GM23338 (cell line): ENCODE measurements at regions not wholly inside any gene's neighbourhood (a gene's known extent, or its start where the extent isn't known, plus 50 kb on each side); places are given as distances from the start of the nearest gene placed in this dataset.

ENCODE experiments used
- TF ChIP-seq, protein P1 (sequence below): IDR thresholded peaks from one replicate; pipeline ENCODE4 v1.6.1; 2018; ENCODE audit warnings: antibody characterized with exemption; ENCODE audit not compliant: unreplicated experiment
- TF ChIP-seq, protein P2 (sequence below), 2 experiments: fragments of 200-600 bp in 1 of 2; sonication (generic) in 1 of 2; conservative IDR thresholded peaks; 2 replicates each; pipeline versions ENCODE4 v1.5.1 to v1.6.1; 2016 to 2017; ENCODE audit warnings: antibody characterized with exemption in 2 of 2, low read depth in 2 of 2, mild to moderate bottlenecking in 2 of 2, moderate library complexity in 1 of 2

DNA sequence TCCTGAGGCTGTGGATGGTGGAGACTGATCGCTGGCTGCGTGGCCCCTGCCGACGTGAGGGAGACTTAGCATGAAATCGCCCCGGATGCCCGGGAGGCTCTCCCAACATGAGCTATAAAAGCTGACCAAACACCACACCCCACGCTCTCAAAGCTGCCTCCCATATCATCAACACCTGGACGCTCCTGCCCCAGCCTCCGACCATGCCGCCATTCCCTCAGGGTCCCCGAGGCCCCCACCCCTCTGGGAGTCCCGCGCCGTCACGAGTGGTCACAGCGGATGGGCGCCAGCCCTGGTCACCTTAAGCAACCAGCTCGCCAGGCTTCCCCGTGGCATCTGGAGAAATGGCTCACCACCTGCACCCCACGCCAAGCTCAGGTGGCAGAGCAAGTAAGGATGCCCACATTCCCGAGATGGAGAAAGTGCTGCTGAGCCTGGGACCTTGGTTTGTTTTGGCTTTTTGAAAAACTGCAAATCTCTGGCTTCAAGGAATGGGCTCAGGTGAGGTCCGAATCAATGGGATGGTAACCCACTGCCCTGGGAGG lies 196.0 kb downstream of the MED10 start:
- TF ChIP-seq, protein P1, sequence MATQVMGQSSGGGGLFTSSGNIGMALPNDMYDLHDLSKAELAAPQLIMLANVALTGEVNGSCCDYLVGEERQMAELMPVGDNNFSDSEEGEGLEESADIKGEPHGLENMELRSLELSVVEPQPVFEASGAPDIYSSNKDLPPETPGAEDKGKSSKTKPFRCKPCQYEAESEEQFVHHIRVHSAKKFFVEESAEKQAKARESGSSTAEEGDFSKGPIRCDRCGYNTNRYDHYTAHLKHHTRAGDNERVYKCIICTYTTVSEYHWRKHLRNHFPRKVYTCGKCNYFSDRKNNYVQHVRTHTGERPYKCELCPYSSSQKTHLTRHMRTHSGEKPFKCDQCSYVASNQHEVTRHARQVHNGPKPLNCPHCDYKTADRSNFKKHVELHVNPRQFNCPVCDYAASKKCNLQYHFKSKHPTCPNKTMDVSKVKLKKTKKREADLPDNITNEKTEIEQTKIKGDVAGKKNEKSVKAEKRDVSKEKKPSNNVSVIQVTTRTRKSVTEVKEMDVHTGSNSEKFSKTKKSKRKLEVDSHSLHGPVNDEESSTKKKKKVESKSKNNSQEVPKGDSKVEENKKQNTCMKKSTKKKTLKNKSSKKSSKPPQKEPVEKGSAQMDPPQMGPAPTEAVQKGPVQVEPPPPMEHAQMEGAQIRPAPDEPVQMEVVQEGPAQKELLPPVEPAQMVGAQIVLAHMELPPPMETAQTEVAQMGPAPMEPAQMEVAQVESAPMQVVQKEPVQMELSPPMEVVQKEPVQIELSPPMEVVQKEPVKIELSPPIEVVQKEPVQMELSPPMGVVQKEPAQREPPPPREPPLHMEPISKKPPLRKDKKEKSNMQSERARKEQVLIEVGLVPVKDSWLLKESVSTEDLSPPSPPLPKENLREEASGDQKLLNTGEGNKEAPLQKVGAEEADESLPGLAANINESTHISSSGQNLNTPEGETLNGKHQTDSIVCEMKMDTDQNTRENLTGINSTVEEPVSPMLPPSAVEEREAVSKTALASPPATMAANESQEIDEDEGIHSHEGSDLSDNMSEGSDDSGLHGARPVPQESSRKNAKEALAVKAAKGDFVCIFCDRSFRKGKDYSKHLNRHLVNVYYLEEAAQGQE: no peak
- TF ChIP-seq, protein P2, sequence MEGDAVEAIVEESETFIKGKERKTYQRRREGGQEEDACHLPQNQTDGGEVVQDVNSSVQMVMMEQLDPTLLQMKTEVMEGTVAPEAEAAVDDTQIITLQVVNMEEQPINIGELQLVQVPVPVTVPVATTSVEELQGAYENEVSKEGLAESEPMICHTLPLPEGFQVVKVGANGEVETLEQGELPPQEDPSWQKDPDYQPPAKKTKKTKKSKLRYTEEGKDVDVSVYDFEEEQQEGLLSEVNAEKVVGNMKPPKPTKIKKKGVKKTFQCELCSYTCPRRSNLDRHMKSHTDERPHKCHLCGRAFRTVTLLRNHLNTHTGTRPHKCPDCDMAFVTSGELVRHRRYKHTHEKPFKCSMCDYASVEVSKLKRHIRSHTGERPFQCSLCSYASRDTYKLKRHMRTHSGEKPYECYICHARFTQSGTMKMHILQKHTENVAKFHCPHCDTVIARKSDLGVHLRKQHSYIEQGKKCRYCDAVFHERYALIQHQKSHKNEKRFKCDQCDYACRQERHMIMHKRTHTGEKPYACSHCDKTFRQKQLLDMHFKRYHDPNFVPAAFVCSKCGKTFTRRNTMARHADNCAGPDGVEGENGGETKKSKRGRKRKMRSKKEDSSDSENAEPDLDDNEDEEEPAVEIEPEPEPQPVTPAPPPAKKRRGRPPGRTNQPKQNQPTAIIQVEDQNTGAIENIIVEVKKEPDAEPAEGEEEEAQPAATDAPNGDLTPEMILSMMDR (conservative IDR thresholded peaks at IDR 0.05; ENCODE audit: low read depth in 2 of 2): no peak
